IMR-90 (cell line): ENCODE measurements at regions not wholly inside any gene's neighbourhood (a gene's known extent, or its start where the extent isn't known, plus 50 kb on each side); places are given as distances from the start of the nearest gene placed in this dataset.

ENCODE experiments used
- ATAC-seq: fragments of 200-7000 bp; cut with Tn5 transposase; 2 replicates; pipeline ENCODE4 v1.9.1; 2020; ENCODE audit warnings: low read depth, mild to moderate bottlenecking, moderate library complexity
- BruUV-seq: library from RNA; stranded (reverse); fragments of 400-500 nt; replicated peaks from 2 replicates; lab custom pipeline; 2021; lab: Mats Ljungman, UMichigan
- CTCF ChIA-PET: fragments of 300-600 bp; formaldehyde crosslinking; extraction: SDS; loops from one replicate; lab custom pipeline; 2021; ENCODE audit warnings: antibody characterized with exemption; lab: Yijun Ruan, JAX
- POLR2A ChIA-PET: fragments of 300-600 bp; sonication (Branson Sonifier 250); formaldehyde crosslinking; loops from one replicate; lab custom pipeline; 2022; ENCODE audit warnings: antibody characterized with exemption; ENCODE audit not compliant: unreplicated experiment; lab: Charles Lee
- DNase-seq: peaks from one replicate; pipeline ENCODE4 v3.0.0; 2013
- H2AFZ ChIP-seq: replicated peaks from 2 replicates; pipeline ENCODE3; 2013; ENCODE audit warnings: low read length, mild to moderate bottlenecking; ENCODE audit not compliant: poor library complexity
- H2AK5ac ChIP-seq: 2 replicates; pipeline ENCODE4 v1.6.1; 2013; ENCODE audit warnings: low read depth, low read length, inconsistent platforms
- H2AK9ac ChIP-seq: replicated peaks from 2 replicates; pipeline ENCODE3; 2013; ENCODE audit warnings: mild to moderate bottlenecking, low read depth, low read length, moderate library complexity; ENCODE audit not compliant: poor library complexity
- H2BK120ac ChIP-seq: 2 replicates; pipeline ENCODE4 v1.6.1; 2013; ENCODE audit warnings: low read depth, low read length, inconsistent platforms
- H2BK15ac ChIP-seq: 3 replicates; pipeline ENCODE4 v1.6.1; 2013; ENCODE audit warnings: low read depth, low read length, inconsistent platforms
- H2BK20ac ChIP-seq: 2 replicates; pipeline ENCODE4 v1.6.1; 2013; ENCODE audit warnings: low read depth, mild to moderate bottlenecking, inconsistent platforms, low read length, moderate library complexity
- H2BK5ac ChIP-seq: 2 replicates; pipeline ENCODE4 v1.6.1; 2013; ENCODE audit warnings: mild to moderate bottlenecking, low read depth, low read length, inconsistent platforms; ENCODE audit not compliant: poor library complexity, severe bottlenecking
- H3K14ac ChIP-seq: replicated peaks from 2 replicates; pipeline ENCODE4 v1.6.1; 2013; ENCODE audit warnings: low read depth, low read length, inconsistent platforms
- H3K18ac ChIP-seq: 2 replicates; pipeline ENCODE4 v1.6.1; 2013; ENCODE audit warnings: low read depth, low read length, control low read depth
- H3K23ac ChIP-seq: 2 replicates; pipeline ENCODE4 v1.6.1; 2013; ENCODE audit warnings: low read depth, low read length, inconsistent platforms
- H3K27ac ChIP-seq: 2 replicates; pipeline ENCODE4 v1.5.1; 2013; ENCODE audit warnings: mild to moderate bottlenecking, control low read depth, low read length; ENCODE audit not compliant: insufficient read depth
- H3K27me3 ChIP-seq: 2 replicates; pipeline ENCODE4 v1.6.1; 2013; ENCODE audit warnings: low read length; ENCODE audit not compliant: control insufficient read depth, insufficient read depth
- H3K36me3 ChIP-seq: 2 replicates; pipeline ENCODE4 v1.6.1; 2013; ENCODE audit warnings: low read length, mixed read lengths; ENCODE audit not compliant: control insufficient read depth, insufficient read depth
- H3K4ac ChIP-seq: 2 replicates; pipeline ENCODE4 v1.6.1; 2013; ENCODE audit warnings: low read depth, low read length, inconsistent platforms
- H3K4me1 ChIP-seq: 2 replicates; pipeline ENCODE4 v1.6.1; 2013; ENCODE audit warnings: low read length, mixed read lengths; ENCODE audit not compliant: control insufficient read depth, insufficient read depth
- H3K4me2 ChIP-seq: 2 replicates; pipeline ENCODE4 v1.6.1; 2013; ENCODE audit warnings: low read depth, mild to moderate bottlenecking, control low read depth, low read length, moderate library complexity
- H3K4me3 ChIP-seq: 2 replicates; pipeline ENCODE4 v1.5.1; 2013; ENCODE audit warnings: low read depth, mild to moderate bottlenecking, control low read depth, low read length, moderate library complexity; ENCODE audit not compliant: insufficient read depth
- H3K56ac ChIP-seq: 2 replicates; pipeline ENCODE4 v1.6.1; 2013; ENCODE audit warnings: low read length, inconsistent platforms; ENCODE audit not compliant: insufficient read depth; ENCODE audit errors: extremely low read depth
- H3K79me1 ChIP-seq, 2 experiments: 2 replicates each; pipeline ENCODE4 v1.6.1; 2013; ENCODE audit warnings: low read length in 2 of 2, inconsistent platforms in 1 of 2, low read depth in 1 of 2
- H3K9ac ChIP-seq: 2 replicates; pipeline ENCODE4 v1.6.1; 2013; ENCODE audit warnings: low read depth, low read length, control low read depth
- H3K9me1 ChIP-seq: 2 replicates; pipeline ENCODE4 v1.6.1; 2013; ENCODE audit warnings: low read length, inconsistent platforms; ENCODE audit not compliant: insufficient read depth
- H3K9me3 ChIP-seq: 2 replicates; pipeline ENCODE4 v1.6.1; 2013; ENCODE audit warnings: low read length; ENCODE audit not compliant: control insufficient read depth, insufficient read depth
- H4K20me1 ChIP-seq: 2 replicates; pipeline ENCODE4 v1.6.1; 2013; ENCODE audit warnings: low read length, inconsistent platforms; ENCODE audit not compliant: insufficient read depth
- H4K5ac ChIP-seq: 2 replicates; pipeline ENCODE4 v1.6.1; 2013; ENCODE audit warnings: mild to moderate bottlenecking, low read depth, low read length, control low read depth
- H4K8ac ChIP-seq, 2 experiments: 2 replicates each; pipeline ENCODE4 v1.6.1; 2013; ENCODE audit warnings: low read depth in 2 of 2, low read length in 2 of 2, control low read depth in 1 of 2, inconsistent platforms in 1 of 2
- H4K91ac ChIP-seq: 2 replicates; pipeline ENCODE4 v1.6.1; 2013; ENCODE audit warnings: low read depth, low read length, inconsistent platforms; ENCODE audit not compliant: insufficient read depth
- CEBPB ChIP-seq: IDR thresholded peaks from 2 replicates; pipeline ENCODE4 v1.6.1; 2012; ENCODE audit warnings: low read depth, low read length, improper control_type of control experiment
- WGBS, 2 experiments: methylation state at CpG; one replicate each; pipeline versions ENCODE4 v1.1.5 to v1.1.7; 2013; ENCODE audit warnings: missing lambda C conversion rate in 2 of 2; ENCODE audit not compliant: insufficient read length in 1 of 2; ENCODE audit errors: extremely low coverage in 2 of 2; 5-methylcytosine and 5-hydroxymethylcytosine counted together
- dilution Hi-C: fragments of 300-500 bp; cut with HindIII; formaldehyde crosslinking; loops from one replicate; pipeline ENCODE4 v1.14.3; 2018; ENCODE audit warnings: low sequenced_read_pairs; ENCODE audit not compliant: unreplicated experiment
- in situ Hi-C: fragments of 300-500 bp; cut with MboI; formaldehyde crosslinking; loops from 3 replicates; pipeline ENCODE4 v1.14.3; 2019; ENCODE audit warnings: low sequenced_read_pairs, inconsistent platforms, mixed read lengths
- intact Hi-C: fragments of 100-400 bp; cut with micrococcal nuclease; formaldehyde crosslinking; loops from 2 replicates; pipeline ENCODE4 v1.10.0; 2022

DNA sequence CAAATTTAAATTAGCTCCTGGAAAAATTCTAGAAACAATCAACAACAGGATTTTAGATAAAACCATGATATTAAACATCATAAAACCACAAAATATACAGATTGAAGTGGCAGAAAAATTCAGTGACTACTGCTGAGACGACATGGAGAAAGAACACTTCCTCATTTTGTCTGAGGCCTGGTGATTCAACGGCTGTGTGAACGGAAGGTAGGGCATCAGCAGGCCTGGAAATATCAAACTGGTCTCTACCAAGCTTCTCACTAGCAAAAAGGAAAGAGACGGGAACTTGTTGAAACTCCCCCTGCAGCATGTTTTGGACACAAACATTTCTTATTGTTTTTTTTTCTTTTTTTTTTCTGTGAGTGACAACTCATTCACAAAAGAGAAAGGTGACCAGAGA lies 58.0 kb upstream of the AHI1 start:
- no peak overlapping the region; the same call in 1 of the 2 replicates for H3K18ac ChIP-seq
- no peak overlapping the region for H3K56ac ChIP-seq
- H2BK15ac ChIP-seq: no peak overlapping the region
- BruUV-seq: no TSS peak
- H3K36me3 ChIP-seq: no peaks in the 10 kb centered on the region
- no peak overlapping the region for H2BK20ac ChIP-seq
- H4K8ac ChIP-seq: no peak overlapping the region
- no peak for ATAC-seq
- no peak overlapping the region for H2AFZ ChIP-seq
- no peak overlapping the region for H2AK9ac ChIP-seq
- H3K27me3 ChIP-seq: no peaks in the 10 kb centered on the region
- no peak for DNase-seq
- intact Hi-C loops (no loop called here), in situ Hi-C loops (no loop called here), dilution Hi-C loops (no loop called here)
- H3K23ac ChIP-seq: no peak overlapping the region
- H3K14ac ChIP-seq: no peak overlapping the region
- no peak overlapping the region for H4K5ac ChIP-seq
- no peak overlapping the region for H2AK5ac ChIP-seq
- no peak overlapping the region for H3K27ac ChIP-seq
- H3K9ac ChIP-seq: no peak overlapping the region
- no peaks in the 10 kb centered on the region for H3K9me3 ChIP-seq
- no peak overlapping the region for H3K4me3 ChIP-seq
- H3K4me2 ChIP-seq: no peak overlapping the region
- H3K4me1 ChIP-seq: no peaks in the 10 kb centered on the region
- TF ChIP-seq CEBPB: no peak
- no peak overlapping the region for H2BK120ac ChIP-seq
- no peaks in the 10 kb centered on the region for H3K79me1 ChIP-seq
- ChIA-PET CTCF (no interaction called here), POLR2A (no interaction called here)
- no peak overlapping the region for H2BK5ac ChIP-seq
- H4K91ac ChIP-seq: no peak overlapping the region
- no peak overlapping the region for H3K4ac ChIP-seq
- no CpG with 5 or more reads among the region's 4 CpGs for WGBS, 2 experiments
- H3K9me1 ChIP-seq: no peaks in the 10 kb centered on the region
- no peaks in the 10 kb centered on the region for H4K20me1 ChIP-seq
